ENCODE measurements at regions not wholly inside any gene's neighbourhood (a gene's known extent, or its start where the extent isn't known, plus 50 kb on each side); places are given as distances from the start of the nearest gene placed in this dataset.

DNA sequence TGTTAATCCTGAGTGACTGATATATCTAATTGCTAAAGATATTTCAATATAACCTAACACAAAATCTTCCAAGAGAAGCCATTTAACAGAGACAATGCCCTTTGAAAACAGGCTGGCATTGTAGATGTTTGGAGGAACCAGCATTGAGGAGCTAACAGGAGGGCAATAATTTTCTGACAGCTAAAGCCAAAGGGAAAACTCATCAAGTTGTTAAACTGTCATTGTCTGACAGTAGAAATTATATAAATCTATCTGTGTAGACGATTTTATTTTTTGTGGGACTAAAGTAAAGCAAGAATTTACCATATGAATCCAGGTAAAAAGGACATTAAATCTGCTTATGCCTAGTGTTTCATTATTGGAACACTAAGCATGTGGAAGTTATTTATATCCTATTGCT lies 500.2 kb upstream of the NMUR2 start:
- TF ChIP-seq EP300 (IDR thresholded peaks at IDR 0.05) (no peak), POLR2AphosphoS5 (IDR thresholded peaks at IDR 0.05) (no peak)
- TF ChIP-seq, protein P1, sequence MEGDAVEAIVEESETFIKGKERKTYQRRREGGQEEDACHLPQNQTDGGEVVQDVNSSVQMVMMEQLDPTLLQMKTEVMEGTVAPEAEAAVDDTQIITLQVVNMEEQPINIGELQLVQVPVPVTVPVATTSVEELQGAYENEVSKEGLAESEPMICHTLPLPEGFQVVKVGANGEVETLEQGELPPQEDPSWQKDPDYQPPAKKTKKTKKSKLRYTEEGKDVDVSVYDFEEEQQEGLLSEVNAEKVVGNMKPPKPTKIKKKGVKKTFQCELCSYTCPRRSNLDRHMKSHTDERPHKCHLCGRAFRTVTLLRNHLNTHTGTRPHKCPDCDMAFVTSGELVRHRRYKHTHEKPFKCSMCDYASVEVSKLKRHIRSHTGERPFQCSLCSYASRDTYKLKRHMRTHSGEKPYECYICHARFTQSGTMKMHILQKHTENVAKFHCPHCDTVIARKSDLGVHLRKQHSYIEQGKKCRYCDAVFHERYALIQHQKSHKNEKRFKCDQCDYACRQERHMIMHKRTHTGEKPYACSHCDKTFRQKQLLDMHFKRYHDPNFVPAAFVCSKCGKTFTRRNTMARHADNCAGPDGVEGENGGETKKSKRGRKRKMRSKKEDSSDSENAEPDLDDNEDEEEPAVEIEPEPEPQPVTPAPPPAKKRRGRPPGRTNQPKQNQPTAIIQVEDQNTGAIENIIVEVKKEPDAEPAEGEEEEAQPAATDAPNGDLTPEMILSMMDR (IDR thresholded peaks at IDR 0.05) = no peak

Measured in sigmoid colon (tissue), 4 donors.